ENCODE measurements at regions not wholly inside any gene's neighbourhood (a gene's known extent, or its start where the extent isn't known, plus 50 kb on each side); places are given as distances from the start of the nearest gene placed in this dataset.

DNA sequence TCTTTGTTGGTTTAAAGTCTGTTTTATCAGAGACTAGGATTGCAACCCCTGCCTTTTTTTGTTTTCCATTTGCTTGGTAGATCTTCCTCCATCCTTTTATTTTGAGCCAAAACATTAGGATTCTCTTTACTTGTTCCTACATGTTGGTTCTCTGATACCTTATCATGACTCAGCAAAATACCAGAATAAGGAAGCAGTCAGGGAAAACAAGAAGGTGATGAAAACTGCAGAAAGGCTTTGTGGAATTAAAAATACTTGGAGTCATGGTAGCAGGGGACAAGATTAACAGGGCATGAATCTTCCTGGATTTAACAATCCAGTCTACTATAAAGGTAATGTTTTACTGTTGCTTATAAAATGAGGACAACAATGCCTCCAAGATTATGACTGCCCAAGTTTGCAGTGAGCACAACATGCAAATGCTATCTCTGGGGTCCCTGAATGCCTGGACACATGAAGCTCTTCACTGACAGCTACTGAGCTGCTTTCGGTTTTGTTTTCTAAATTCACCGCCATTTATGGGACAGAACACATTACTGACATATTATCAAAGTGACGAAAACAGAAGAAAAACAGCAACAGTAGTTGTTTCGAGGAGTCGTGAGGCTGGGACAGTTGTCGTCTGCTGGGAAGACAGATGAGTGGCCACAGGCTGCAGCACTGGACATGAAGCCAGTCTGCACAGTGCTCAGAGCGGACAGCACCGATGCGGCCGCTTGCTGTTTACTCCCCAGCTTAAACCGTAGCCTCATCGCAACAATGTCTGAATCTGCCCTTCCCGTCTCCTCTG is 174.5 kb upstream of the DKK2 start:
- intact Hi-C loops (cut with DNase I) = no loop called here
- DNase-seq (no peak), ATAC-seq (peak in 1 of 2 donors; percentile 38)
- Histone ChIP-seq H3K27me3 (ENCODE audit: low read depth) (no peaks in the 10 kb centered on the region), H3K36me3 (no peaks in the 10 kb centered on the region), H3K27ac (no peak overlapping the region), H3K9me3 (no peaks in the 10 kb centered on the region), H3K4me3 (peak overlapping the region; percentile 42), H3K4me1 (no peaks in the 10 kb centered on the region)
- TF ChIP-seq, protein P1, sequence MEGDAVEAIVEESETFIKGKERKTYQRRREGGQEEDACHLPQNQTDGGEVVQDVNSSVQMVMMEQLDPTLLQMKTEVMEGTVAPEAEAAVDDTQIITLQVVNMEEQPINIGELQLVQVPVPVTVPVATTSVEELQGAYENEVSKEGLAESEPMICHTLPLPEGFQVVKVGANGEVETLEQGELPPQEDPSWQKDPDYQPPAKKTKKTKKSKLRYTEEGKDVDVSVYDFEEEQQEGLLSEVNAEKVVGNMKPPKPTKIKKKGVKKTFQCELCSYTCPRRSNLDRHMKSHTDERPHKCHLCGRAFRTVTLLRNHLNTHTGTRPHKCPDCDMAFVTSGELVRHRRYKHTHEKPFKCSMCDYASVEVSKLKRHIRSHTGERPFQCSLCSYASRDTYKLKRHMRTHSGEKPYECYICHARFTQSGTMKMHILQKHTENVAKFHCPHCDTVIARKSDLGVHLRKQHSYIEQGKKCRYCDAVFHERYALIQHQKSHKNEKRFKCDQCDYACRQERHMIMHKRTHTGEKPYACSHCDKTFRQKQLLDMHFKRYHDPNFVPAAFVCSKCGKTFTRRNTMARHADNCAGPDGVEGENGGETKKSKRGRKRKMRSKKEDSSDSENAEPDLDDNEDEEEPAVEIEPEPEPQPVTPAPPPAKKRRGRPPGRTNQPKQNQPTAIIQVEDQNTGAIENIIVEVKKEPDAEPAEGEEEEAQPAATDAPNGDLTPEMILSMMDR (IDR thresholded peaks at IDR 0.05) = no peak

DNA sequence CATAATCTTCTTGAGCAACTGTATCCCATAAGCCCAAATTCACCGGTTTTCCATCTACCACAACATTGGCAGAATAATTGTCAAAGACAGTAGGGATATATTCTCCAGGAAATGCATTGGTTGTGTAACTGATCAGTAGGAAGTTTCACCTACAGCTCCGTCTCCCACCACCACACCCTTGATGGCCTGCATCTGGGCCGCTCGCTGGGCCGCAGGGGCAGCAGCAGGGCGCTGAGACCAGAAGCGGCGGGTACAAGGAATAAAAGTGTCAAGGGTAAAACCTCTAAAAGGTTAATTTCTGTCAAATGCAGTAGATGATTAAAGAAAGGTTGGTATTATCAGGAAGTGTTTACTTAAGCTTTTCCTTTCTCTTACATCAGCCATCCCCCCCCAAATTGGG is 167.6 kb upstream of the DKK2 start:
- Histone ChIP-seq H3K36me3 (no peaks in the 10 kb centered on the region), H3K27me3 (ENCODE audit: low read depth) (no peaks in the 10 kb centered on the region), H3K4me3 (no peak overlapping the region), H3K4me1 (no peaks in the 10 kb centered on the region), H3K9me3 (no peaks in the 10 kb centered on the region), H3K27ac (no peak overlapping the region)
- TF ChIP-seq, protein P1 (IDR thresholded peaks at IDR 0.05) = no peak
- intact Hi-C loops (cut with DNase I) = no loop called here
- ATAC-seq (no peak), DNase-seq (no peak)

DNA sequence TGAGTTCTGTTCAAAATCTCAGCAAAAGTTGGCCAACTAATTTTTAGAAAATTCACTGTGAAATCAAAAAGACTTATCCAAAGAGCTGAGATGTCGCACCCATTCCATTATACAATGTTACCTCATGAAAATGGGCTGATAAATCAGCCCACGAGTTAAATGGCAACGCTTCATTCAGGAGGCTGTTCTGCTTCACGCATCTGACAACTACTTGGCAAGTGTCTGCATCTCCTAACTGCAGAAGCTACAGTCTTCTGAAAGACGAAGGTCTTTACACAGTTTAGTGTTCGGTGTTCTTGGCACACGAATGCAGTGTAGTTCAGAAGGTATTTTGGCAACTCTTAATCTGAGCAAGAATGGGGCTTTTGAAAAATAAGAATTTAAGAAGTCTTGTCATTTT is 166.6 kb upstream of the DKK2 start:
- TF ChIP-seq, protein P1 (IDR thresholded peaks at IDR 0.05) = no peak
- H3K9me3 ChIP-seq = no peaks in the 10 kb centered on the region
- H3K36me3 ChIP-seq = no peaks in the 10 kb centered on the region
- no peak for DNase-seq
- no peaks in the 10 kb centered on the region for H3K4me1 ChIP-seq
- no peak overlapping the region for H3K27ac ChIP-seq
- ATAC-seq = no peak
- H3K27me3 ChIP-seq (ENCODE audit: low read depth) = no peaks in the 10 kb centered on the region
- intact Hi-C loops (cut with DNase I) = no loop called here
- no peak overlapping the region for H3K4me3 ChIP-seq

DNA sequence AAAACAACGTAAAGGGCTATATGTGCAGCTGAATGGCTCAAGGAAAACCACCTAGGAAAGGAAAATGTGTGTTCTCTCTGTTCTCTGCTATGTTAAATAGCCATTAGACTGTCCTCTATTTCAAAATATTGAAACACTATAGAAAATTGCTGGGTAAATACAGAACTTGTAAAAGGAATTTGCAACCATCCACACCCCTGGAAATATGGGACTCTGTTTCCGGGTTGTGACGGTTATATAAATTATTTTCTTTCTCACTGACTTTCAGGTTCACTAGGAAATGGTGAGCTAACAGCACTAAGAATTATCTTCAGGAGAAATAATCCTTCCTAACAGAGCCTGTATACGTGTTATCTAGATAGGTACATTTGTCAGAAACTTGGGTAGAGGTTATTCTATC is 161.0 kb upstream of the DKK2 start:
- Histone ChIP-seq H3K36me3 (no peaks in the 10 kb centered on the region), H3K4me1 (no peaks in the 10 kb centered on the region), H3K27me3 (ENCODE audit: low read depth) (no peaks in the 10 kb centered on the region), H3K4me3 (no peak overlapping the region), H3K9me3 (no peaks in the 10 kb centered on the region), H3K27ac (no peak overlapping the region)
- ATAC-seq = no peak
- DNase-seq = no peak
- TF ChIP-seq, protein P1 (IDR thresholded peaks at IDR 0.05) = no peak
- intact Hi-C loops (cut with DNase I) = no loop called here

DNA sequence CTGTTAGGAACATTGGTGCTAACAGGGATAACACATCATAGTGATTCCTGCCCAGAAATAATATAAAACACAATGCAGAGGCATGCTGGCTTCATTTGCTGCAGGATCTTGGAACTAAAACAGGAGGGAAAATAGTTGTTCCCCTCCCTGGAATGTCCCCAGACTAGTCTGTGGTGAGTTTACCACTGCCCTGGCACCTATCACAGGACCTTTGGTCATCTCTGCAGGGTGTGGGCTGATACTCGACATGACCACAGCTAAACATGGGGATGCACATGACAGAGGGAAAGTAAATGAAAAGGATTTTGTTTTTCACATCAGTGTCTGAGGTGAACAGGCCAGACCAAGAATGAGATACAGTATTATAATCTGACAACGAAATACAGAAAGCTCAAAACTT is 160.2 kb upstream of the DKK2 start:
- TF ChIP-seq, protein P1 (IDR thresholded peaks at IDR 0.05) = no peak
- Histone ChIP-seq H3K27ac (no peak overlapping the region), H3K4me1 (no peaks in the 10 kb centered on the region), H3K4me3 (no peak overlapping the region), H3K27me3 (ENCODE audit: low read depth) (no peaks in the 10 kb centered on the region), H3K36me3 (no peaks in the 10 kb centered on the region), H3K9me3 (no peaks in the 10 kb centered on the region)
- no peak for ATAC-seq
- no peak for DNase-seq
- intact Hi-C loops (cut with DNase I) = no loop called here

Measured in lower lobe of right lung (tissue), 2 donors.